ENCODE measurements at regions not wholly inside any gene's neighbourhood (a gene's known extent, or its start where the extent isn't known, plus 50 kb on each side); places are given as distances from the start of the nearest gene placed in this dataset.
"Not testable (repeated sequence)": the region's sequence is repeated elsewhere in the genome, so short reads cannot be mapped to it uniquely, and the experiment has no call there.

DNA sequence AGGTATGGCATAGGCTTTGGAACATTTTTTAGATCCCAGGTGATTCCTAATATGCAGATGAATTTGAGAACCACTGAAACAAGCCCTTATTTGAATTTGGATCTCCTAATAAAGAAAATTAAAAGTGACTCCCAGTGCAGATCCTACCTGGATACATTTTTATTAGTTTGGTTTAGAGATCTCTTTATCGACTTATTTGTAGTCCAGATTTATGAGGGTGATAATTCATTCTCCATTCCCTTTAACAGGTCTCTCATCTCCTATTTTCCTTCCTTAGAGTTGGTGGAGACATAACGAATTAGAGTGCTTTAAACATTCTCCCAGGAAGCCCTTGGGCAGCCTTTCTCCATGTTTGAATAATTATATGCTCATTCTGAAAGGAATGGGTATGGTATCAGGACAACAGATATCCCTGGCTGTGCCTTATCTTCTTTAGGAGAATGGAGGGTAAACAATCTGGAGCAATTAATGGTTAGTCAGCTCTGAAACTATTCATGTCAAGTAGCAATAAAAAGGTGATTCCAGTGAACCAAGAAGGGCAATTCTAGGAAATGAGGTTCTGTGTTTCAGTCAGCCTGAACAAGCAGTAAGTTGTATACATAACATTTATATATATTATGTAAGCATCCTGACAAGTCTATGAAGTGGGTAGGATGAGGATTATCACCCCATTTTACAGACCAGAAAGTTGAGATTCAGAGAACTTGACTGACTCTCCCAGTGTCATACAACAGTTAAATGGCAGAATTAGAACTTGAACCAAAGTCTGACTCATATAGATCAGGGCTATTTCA, 53.9 kb upstream of the RCE1 start:
- H3K36me3 ChIP-seq: no peaks in the 10 kb centered on the region
- H3K9me3 ChIP-seq: no peaks in the 10 kb centered on the region
- no peak overlapping the region for H3K4me3 ChIP-seq
- DNase-seq (ENCODE audit: low spot score in 2 of 2): no peak
- TF ChIP-seq, protein P1, sequence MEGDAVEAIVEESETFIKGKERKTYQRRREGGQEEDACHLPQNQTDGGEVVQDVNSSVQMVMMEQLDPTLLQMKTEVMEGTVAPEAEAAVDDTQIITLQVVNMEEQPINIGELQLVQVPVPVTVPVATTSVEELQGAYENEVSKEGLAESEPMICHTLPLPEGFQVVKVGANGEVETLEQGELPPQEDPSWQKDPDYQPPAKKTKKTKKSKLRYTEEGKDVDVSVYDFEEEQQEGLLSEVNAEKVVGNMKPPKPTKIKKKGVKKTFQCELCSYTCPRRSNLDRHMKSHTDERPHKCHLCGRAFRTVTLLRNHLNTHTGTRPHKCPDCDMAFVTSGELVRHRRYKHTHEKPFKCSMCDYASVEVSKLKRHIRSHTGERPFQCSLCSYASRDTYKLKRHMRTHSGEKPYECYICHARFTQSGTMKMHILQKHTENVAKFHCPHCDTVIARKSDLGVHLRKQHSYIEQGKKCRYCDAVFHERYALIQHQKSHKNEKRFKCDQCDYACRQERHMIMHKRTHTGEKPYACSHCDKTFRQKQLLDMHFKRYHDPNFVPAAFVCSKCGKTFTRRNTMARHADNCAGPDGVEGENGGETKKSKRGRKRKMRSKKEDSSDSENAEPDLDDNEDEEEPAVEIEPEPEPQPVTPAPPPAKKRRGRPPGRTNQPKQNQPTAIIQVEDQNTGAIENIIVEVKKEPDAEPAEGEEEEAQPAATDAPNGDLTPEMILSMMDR (IDR thresholded peaks at IDR 0.05): no peak
- H3K4me1 ChIP-seq: peaks cover 0 to 7% of the 10 kb centered on the region in 2 donors
- intact Hi-C loops (cut with DNase I): no loop called here
- no peaks in the 10 kb centered on the region for H3K27me3 ChIP-seq
- H3K27ac ChIP-seq: no peak overlapping the region

DNA sequence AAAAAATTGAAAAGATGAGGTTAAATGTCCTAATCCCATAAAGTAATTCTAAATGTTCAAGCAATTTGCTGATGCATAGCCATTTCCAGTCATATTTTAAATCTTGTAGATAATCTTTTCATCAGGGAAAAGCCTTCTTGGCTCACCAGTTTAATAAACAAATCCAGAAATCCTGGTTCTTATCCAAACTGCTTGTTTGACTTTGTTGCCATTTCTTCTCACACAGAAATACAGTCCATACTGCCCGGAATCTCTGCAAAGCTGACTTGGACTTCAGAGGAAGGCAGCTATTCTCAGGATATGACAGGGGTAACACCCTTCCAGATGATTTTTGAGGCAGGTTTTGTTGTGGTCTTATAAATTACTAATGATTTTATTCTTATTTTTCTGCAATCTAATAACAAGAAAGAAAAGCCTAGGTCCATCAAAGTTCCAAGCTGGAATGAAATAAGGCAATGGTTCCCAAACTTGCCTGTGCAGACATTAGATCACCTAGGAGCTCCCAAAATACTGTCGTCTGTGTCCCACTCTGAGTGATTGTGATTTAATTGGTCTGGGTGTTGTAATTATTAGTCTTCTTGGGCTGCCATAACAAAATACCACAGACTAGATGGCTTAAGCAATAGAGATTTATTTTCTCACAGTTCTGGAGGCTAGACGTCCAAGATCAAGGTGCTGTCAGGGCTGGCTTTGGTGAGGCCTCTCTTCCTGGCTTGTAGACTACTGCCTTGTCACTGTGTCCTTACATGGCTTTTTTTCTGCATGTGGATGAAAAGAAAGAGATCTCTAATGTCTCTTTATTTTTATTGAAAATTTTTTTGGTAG, 55.1 kb upstream of the RCE1 start:
- no peak for DNase-seq (ENCODE audit: low spot score in 2 of 2)
- H3K36me3 ChIP-seq: no peaks in the 10 kb centered on the region
- no peaks in the 10 kb centered on the region for H3K27me3 ChIP-seq
- TF ChIP-seq, protein P1 (IDR thresholded peaks at IDR 0.05): no peak
- intact Hi-C loops (cut with DNase I): no loop called here
- H3K9me3 ChIP-seq: no peaks in the 10 kb centered on the region
- peak overlapping the region in 1 of 2 donors; percentile 10 for H3K27ac ChIP-seq
- H3K4me1 ChIP-seq: peaks cover 0 to 7% of the 10 kb centered on the region in 2 donors
- H3K4me3 ChIP-seq: no peak overlapping the region

DNA sequence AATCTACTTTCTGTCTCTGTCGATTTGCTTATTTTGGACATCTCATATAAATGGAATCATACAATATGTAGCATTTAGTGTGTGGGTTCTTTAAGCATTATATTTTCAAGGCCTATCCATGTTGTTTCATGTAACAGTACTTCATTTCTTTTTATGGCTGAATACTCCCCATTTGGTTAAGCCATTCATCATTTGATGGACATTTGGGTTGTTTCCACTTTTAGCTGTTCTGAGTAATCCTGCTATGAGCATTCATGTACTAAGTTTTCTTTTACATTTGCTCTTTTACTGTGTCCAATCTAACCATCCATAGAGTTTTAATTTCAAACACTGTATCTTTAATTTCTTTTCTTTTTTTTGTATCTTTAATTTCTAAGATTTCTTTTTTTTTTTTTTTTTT, 55.6 kb upstream of the SPTBN2 start:
- intact Hi-C loops (cut with DNase I): no loop called here
- Histone ChIP-seq H3K9me3 (no peaks in the 10 kb centered on the region), H3K27ac (peak overlapping the region; percentile 59 to 69), H3K27me3 (no peaks in the 10 kb centered on the region), H3K4me3 (peak overlapping the region in 1 of 2 donors; percentile 28), H3K36me3 (no peaks in the 10 kb centered on the region), H3K4me1 (peaks cover 0 to 7% of the 10 kb centered on the region in 2 donors)
- no peak for DNase-seq (ENCODE audit: low spot score in 2 of 2)
- TF ChIP-seq, protein P1 (IDR thresholded peaks at IDR 0.05): no peak

DNA sequence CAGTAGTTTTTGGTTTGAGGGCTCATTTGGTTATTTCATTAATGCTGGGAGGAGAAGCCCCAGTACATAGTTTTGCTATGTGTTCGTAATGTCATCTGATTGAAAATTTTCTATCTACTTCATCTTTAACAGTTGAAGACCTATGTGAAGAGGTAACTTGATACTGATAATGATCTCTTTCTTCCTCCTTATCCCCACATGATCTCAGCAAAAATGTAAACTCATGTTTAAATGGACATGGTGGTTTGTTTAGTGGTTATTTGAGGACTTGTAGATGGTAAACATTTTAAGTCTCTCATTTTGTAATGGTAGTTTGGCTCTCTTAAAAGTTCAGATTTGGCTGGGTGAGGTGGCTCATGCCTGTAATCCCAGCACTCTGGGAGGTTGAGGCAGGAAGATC, 53.7 kb upstream of the SPTBN2 start:
- Histone ChIP-seq H3K36me3 (no peaks in the 10 kb centered on the region), H3K27me3 (no peaks in the 10 kb centered on the region), H3K9me3 (no peaks in the 10 kb centered on the region), H3K27ac (no peak overlapping the region), H3K4me3 (no peak overlapping the region), H3K4me1 (no peaks in the 10 kb centered on the region)
- TF ChIP-seq, protein P1 (IDR thresholded peaks at IDR 0.05): no peak
- DNase-seq (ENCODE audit: low spot score in 2 of 2): no peak
- intact Hi-C loops (cut with DNase I): no loop called here

DNA sequence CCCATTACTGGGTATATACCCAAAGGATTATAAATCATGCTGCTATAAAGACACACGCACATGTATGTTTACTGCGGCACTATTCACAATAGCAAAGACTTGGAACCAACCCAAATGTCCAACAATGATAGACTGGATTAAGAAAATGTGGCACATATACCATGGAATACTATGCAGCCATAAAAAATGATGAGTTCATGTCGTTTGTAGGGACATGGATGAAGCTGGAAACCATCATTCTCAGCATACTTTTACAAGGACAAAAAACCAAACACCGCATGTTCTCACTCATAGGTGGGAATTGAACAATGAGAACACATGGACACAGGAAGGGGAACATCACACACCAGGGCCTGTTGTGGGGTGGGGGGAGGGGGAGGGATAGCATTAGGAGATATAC, 50.6 kb upstream of the SPTBN2 start:
- H3K4me1 ChIP-seq; H3K27ac ChIP-seq; H3K4me3 ChIP-seq; H3K9me3 ChIP-seq; H3K36me3 ChIP-seq; DNase-seq (ENCODE audit: low spot score in 2 of 2); H3K27me3 ChIP-seq; intact Hi-C loops (cut with DNase I): not testable (repeated sequence)
